Stimulated activated CD8-positive, alpha-beta memory T cell treated with anti-CD3 and anti-CD28 coated beads, Interleukin-12 subunit alpha, Interleukin-12 subunit beta, amount 100 ng/mL, for 24 hours (primary cell): ENCODE measurements at regions not wholly inside any gene's neighbourhood (a gene's known extent, or its start where the extent isn't known, plus 50 kb on each side); places are given as distances from the start of the nearest gene placed in this dataset.

Experiments
- DNase-seq: peaks from one replicate; pipeline ENCODE4 v3.0.0-alpha.2; 2020; ENCODE audit errors: extremely low read depth

DNA sequence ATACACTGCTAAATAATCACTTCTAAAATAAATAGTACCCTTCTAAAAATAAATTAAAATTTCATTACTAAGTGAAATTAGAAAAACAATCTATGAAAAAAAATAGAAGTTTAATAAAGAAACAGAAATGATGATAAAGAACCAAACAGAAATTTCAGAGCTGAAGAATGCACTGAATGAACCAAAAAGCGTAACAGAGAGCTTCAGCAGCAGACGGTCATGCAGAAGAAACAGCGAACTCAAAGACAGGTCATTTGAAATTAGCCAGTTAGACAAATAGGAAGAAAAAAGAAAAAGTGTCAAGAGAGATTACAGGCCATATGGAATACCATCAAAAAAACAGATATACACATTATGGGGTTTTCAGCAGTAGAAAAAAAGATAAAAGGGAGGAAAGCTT lies 706.7 kb downstream of the TBC1D32 start:
- DNase-seq: no peak

GRCh38 chr6:120622127-120622631 lies 712.1 kb downstream of the TBC1D32 start:
- DNase-seq: no peak

- no peak for DNase-seq
These were observed 713.4 kb downstream of the TBC1D32 start for GRCh38 chr6:120620900-120621299.

GRCh38 chr6:120615238-120615637 lies 719.0 kb downstream of the TBC1D32 start:
- DNase-seq: no peak

DNA sequence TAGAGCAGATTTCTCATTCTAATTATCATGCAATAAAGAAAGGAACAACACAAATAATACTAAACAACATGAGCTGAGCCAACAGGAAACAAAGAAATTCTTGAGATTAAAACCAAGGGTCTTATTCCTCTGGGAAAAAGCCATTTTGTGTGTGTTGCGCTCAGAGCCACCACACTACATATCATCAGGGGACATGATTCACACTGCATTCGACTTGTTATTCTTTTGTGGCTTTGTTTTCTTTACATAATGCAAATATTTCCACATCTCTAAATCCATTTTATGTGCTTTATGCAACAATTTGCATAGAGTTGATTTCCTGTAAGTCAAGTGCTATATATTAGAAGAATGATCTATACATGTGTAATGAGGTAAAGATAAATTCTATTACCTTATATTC lies 719.6 kb downstream of the TBC1D32 start:
- no peak for DNase-seq

GRCh38 chr6:120608826-120609225 lies 725.5 kb downstream of the TBC1D32 start:
- DNase-seq: no peak

DNA sequence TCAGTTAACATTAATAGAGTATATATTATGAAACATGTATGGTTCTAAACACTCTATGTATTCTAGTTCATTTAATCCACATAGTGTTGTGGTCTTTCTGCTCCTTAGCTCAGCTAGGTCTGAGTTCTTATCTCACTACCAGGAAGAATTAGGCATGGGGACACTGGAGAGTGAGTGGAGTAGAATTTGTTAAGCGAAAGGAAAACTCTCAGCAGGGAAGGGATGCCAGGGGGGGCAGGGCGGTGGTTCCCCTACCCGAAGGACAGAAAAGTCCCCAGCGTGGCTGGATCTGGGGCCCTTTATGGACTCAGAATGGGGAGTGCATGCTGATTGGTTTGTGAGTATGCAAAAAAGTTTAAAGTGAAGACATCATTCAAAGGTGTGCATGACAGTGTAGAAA lies 727.5 kb downstream of the TBC1D32 start:
- DNase-seq: no peak

DNA sequence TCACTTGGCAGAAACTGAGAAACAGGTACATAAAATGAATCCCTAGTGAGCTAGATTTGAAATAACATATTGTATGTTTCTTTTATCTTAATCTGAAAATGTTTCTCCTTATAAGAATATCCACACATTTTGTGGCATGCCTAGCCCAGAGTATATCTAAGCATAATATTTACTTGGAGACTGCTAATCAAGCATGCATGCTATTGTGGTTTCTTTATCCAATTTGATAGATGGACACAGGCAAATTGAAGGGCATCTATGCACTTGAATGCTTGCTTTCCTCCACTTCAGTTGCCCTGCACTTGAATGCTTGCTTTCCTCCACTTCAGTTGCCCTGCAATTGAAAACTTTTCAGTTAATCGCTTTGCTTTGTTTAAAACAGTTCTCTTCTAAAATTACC lies 729.8 kb downstream of the TBC1D32 start:
- DNase-seq: no peak

DNA sequence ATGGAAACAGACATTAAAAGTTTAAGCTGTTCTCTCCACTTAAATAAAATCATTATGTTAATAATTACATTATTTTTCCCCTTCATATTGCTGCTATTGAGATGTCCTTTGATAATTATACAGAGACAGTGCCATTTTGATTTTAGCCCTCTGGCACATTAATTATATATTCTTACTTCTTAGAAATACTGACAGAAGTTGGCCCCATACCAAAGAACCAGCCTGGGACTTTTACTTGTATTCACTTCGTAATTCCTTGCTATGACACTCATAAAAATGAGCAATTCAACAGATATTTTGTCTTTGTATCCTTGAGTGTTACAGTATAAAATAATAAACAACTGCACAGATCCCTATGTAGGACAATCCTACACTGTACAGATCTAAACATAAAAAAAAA lies 743.7 kb downstream of the TBC1D32 start:
- DNase-seq: no peak

- no peak for DNase-seq
These were observed 745.9 kb downstream of the TBC1D32 start for GRCh38 chr6:120588424-120588823.

GRCh38 chr6:120587381-120587780 lies 746.9 kb downstream of the TBC1D32 start:
- no peak for DNase-seq

DNA sequence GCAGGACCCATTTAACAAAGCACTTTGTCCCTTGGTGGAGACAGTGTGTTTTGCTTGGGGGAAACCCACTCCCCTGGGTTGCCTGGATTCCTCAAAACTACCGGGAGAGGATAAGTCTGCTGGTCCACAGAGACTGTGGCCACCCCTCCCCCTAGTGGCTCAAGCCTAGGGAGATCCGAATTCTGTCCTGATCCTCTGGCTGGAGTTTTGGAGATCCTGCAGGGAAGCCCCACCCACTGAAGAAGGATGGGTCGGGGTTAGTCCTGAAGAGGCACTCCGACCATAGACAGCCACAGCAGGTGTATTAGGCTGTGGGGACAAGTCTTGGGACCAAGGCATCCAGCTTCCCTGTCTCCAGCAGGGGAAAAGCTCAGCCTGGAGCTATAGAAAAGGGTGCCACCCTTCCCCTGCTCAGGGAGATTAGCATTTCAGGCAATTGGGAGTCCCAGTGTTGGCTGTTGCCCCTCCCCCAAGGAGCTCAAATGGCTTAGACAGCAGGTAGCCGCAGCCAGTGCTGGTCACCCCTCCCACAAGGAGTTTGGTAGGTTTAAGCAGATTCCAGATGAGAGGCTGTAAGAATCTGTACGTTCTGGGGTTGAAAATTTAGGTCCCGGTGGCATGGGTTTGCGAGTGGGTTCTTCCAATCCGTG lies 750.0 kb downstream of the TBC1D32 start:
- no peak for DNase-seq

DNA sequence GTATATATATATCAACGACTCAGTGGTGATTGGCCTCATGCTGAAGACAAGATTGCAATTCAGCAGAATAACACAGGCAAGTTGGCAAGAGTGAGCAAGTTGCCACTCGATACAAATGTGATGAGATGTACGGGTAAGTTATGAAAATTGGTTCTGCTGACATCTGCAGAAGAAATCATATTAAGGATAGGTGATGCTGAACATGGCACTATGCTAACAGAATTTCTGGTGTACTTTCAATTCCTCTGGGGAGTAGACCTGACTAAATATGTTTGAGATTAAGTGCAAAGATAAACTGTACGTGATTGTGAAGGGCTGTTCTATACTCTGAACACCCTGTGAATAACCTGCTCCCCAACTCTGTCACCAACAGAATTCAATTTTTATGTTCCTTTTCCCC lies 758.2 kb downstream of the TBC1D32 start:
- no peak for DNase-seq

DNA sequence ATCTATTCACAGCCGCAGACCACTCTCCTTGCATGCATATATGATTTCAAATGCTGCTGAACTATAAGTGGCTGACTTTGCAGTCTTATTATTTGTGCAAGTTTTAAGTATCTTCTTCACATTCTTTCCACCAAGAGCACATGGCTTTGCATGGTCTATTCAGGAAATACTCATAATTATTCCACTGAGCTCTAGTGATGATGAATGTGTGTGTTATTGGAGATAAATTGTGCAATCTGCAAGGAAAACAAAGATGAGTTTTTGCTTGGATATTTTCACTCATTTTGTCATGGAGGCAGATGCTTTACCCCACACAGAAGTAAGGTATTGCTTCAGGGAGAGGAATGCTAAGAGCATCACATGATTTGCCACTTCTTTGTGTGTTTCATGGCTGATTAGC lies 764.6 kb downstream of the TBC1D32 start:
- DNase-seq: no peak

DNA sequence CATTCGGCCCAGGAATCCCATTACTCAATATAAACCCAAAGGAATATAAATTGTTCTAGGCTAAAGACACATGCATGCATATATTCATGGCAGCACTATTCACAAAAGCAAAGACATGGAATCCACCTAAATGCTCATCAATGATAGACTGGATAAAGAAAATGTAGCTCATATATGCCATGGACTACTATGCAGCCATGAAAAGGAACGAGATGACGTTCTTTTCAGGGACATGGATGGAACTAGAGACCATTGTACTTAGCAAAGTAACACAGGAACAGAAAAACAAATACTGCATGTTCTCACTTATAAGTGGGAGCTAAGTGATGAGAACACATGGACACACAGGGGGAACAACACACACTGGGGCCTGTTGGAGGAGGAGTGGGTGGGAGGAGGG lies 769.5 kb downstream of the TBC1D32 start:
- no peak for DNase-seq

- no peak for DNase-seq
These were observed 776.0 kb downstream of the TBC1D32 start for GRCh38 chr6:120558294-120558693.

DNA sequence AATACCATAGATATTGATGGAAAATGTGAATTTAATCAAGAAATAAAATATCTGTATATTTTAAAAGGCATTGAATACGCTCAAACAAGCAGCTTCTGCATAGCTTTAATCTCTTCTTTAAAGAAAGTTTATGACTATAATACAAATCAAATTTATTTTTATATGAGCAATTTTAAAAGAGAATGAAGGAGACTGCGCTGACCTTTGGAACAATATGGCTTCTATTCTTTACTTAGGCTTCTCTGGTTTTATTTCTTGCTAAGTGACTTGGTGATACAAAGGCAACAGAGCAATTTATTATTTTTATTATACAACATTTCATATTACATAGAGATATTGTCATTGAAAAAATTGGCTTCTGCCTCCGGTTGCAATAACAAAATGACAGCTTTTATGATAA lies 776.7 kb downstream of the TBC1D32 start:
- DNase-seq: no peak

- DNase-seq: no peak
These were observed 777.8 kb downstream of the TBC1D32 start for GRCh38 chr6:120556491-120556890.

DNA sequence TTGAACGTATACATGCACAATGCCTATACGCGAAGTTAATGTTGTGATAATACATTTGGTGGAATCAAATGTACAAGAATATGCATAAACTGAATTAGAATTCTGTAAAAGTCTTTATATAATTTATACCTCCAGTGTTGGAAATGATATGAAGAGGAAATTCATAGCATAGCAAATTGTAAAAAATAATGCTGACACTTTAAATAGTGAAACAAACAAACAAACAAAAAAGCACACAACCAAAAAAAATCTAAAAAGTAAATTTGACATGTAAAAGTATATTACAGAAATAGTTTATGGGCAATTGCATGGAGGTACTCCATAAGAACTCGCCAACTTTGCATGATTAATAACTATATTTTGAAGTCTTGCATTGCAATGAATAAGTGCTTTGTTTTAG lies 780.9 kb downstream of the TBC1D32 start:
- DNase-seq: no peak

- DNase-seq: no peak
These were observed 788.9 kb downstream of the TBC1D32 start for GRCh38 chr6:120545353-120545752.

GRCh38 chr6:120534954-120535353 lies 799.3 kb downstream of the TBC1D32 start:
- DNase-seq: no peak

- no peak for DNase-seq
These were observed 807.7 kb downstream of the TBC1D32 start for GRCh38 chr6:120526576-120526975.

GRCh38 chr6:120514544-120514943 lies 819.7 kb downstream of the TBC1D32 start:
- no peak for DNase-seq

- no peak for DNase-seq
These were observed 822.6 kb downstream of the TBC1D32 start for GRCh38 chr6:120511712-120512111.
